Mesothelial cell of epicardium (in vitro differentiated cells): ENCODE measurements at regions not wholly inside any gene's neighbourhood (a gene's known extent, or its start where the extent isn't known, plus 50 kb on each side); places are given as distances from the start of the nearest gene placed in this dataset.

Experiments used
- DNase-seq, 2 experiments: peaks; one replicate each; pipeline ENCODE4 v3.0.0; 2021; ENCODE audit warnings: low spot score in 2 of 2; ENCODE audit not compliant: unreplicated experiment in 2 of 2
- H3K27ac Mint-ChIP-seq: 2 replicates; pipeline ENCODE4 v1.8.0; 2021; ENCODE audit warnings: mixed read lengths
- H3K27me3 Mint-ChIP-seq: 2 replicates; pipeline ENCODE4 v1.8.0; 2021; ENCODE audit warnings: low read depth, mixed read lengths
- H3K36me3 Mint-ChIP-seq: 2 replicates; pipeline ENCODE4 v1.8.0; 2021; ENCODE audit warnings: mixed read lengths
- H3K4me1 Mint-ChIP-seq: 2 replicates; pipeline ENCODE4 v1.8.0; 2021; ENCODE audit warnings: mixed read lengths
- H3K4me3 Mint-ChIP-seq: 2 replicates; pipeline ENCODE4 v1.8.0; 2021; ENCODE audit warnings: mild to moderate bottlenecking, moderate library complexity, mixed read lengths
- H3K9me3 Mint-ChIP-seq: 2 replicates; pipeline ENCODE4 v1.8.0; 2021; ENCODE audit warnings: mixed read lengths
- CTCF ChIP-seq: fragments of 200-600 bp; sonication (generic); IDR thresholded peaks from one replicate; pipeline ENCODE4 v1.5.0; 2021; ENCODE audit warnings: antibody characterized with exemption; ENCODE audit not compliant: unreplicated experiment

GRCh38 chr5:54889826-54890225 lies 95.6 kb downstream of the ESM1 start:
- Mint-ChIP-seq H3K27me3 (peaks cover 2% of the 10 kb centered on the region), H3K4me1 (peaks cover 19% of the 10 kb centered on the region), H3K4me3 (no peak overlapping the region), H3K36me3 (no peaks in the 10 kb centered on the region), H3K9me3 (peaks cover 12% of the 10 kb centered on the region), H3K27ac (peak overlapping the region; percentile 69)
- no peak for TF ChIP-seq CTCF
- DNase-seq: no peak

GRCh38 chr5:54887663-54888062 lies 97.7 kb downstream of the ESM1 start:
- H3K27ac Mint-ChIP-seq: no peak overlapping the region
- no peaks in the 10 kb centered on the region for H3K36me3 Mint-ChIP-seq
- H3K27me3 Mint-ChIP-seq: peaks cover 10% of the 10 kb centered on the region
- DNase-seq: no peak
- H3K4me1 Mint-ChIP-seq: peaks cover 34% of the 10 kb centered on the region
- no peak for TF ChIP-seq CTCF
- no peak overlapping the region for H3K4me3 Mint-ChIP-seq
- peaks cover 2% of the 10 kb centered on the region for H3K9me3 Mint-ChIP-seq

GRCh38 chr5:54886866-54887265 lies 98.5 kb downstream of the ESM1 start:
- no peaks in the 10 kb centered on the region for H3K9me3 Mint-ChIP-seq
- H3K36me3 Mint-ChIP-seq: no peaks in the 10 kb centered on the region
- TF ChIP-seq CTCF: no peak
- peaks cover 36% of the 10 kb centered on the region for H3K4me1 Mint-ChIP-seq
- H3K27me3 Mint-ChIP-seq: peaks cover 10% of the 10 kb centered on the region
- H3K4me3 Mint-ChIP-seq: no peak overlapping the region
- no peak for DNase-seq
- no peak overlapping the region for H3K27ac Mint-ChIP-seq

GRCh38 chr5:54885636-54886035 lies 99.8 kb downstream of the ESM1 start:
- peaks cover 10% of the 10 kb centered on the region for H3K27me3 Mint-ChIP-seq
- no peaks in the 10 kb centered on the region for H3K36me3 Mint-ChIP-seq
- TF ChIP-seq CTCF: no peak
- H3K9me3 Mint-ChIP-seq: no peaks in the 10 kb centered on the region
- no peak overlapping the region for H3K27ac Mint-ChIP-seq
- DNase-seq: no peak
- no peak overlapping the region for H3K4me3 Mint-ChIP-seq
- H3K4me1 Mint-ChIP-seq: peaks cover 36% of the 10 kb centered on the region

GRCh38 chr5:54884195-54884536 lies 101.2 kb downstream of the ESM1 start:
- TF ChIP-seq CTCF: no peak
- Mint-ChIP-seq H3K4me1 (peaks cover 22% of the 10 kb centered on the region), H3K27me3 (peaks cover 10% of the 10 kb centered on the region), H3K36me3 (no peaks in the 10 kb centered on the region), H3K9me3 (no peaks in the 10 kb centered on the region), H3K4me3 (peak overlapping the region; percentile 64), H3K27ac (peak overlapping the region; percentile 51)
- DNase-seq: no peak
